T-helper 1 cell treated with Interleukin-12 subunit alpha and Interleukin-12 subunit beta and Interleukin-4 antibody, amounts not matched to agents 30 ng/mL and 1 ng/mL, for 36 hours (primary cell): ENCODE measurements at regions not wholly inside any gene's neighbourhood (a gene's known extent, or its start where the extent isn't known, plus 50 kb on each side); places are given as distances from the start of the nearest gene placed in this dataset.
"Not testable (repeated sequence)": the region's sequence is repeated elsewhere in the genome, so short reads cannot be mapped to it uniquely, and the experiment has no call there.

Experiments used
- intact Hi-C: fragments of 100-400 bp; cut with micrococcal nuclease; formaldehyde crosslinking; loops from one replicate; pipeline ENCODE4 v1.15.1; 2024

GRCh38 chr7:48813472-48813871 is 110.9 kb upstream of the CDC14C start:
- intact Hi-C loops = no loop called here

DNA sequence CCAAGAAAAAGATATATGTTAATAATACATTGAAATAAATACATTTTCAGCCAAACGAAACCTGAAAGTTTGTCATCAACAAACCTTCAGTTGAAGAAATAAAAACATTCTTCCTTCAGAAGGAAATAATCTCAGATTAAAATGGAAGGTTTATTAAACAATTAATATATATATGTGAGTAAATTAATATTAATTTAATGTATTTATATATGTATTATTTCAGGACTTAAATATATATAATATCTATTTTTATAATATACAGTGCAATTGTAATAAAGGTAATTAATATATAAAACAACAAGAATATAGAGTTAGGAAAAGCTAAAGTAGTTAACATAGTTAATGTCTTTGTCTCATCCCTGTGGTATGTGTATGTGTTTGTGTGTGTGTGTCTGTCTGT is 102.2 kb upstream of the CDC14C start:
- intact Hi-C loops = no loop called here

DNA sequence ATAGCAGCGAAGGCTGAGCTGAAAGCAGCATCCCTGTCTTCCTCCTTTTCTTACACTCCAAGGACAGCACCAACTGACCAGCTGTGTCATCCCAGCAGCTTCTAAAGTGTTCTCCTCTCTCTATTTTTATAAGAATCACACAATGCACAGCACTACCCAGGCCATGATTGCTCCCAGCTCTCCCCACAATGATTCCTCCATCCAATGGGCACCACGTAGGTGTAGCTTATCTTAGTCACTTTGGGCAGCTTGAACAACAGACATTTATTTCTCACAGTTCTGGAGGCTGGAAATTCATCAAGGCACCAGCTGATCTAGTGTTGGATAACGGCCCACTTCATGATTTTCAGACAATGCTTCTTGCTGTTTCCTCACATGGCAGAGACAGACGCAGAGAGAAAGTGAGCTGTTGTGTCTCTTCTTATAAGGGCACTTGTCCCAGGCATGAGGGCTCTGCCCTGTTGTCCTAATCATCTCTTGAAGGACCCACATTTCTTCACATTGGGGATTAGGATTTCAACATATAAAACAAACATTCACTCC is 92.0 kb upstream of the CDC14C start:
- intact Hi-C loops = no loop called here

GRCh38 chr7:48837266-48837665 is 87.1 kb upstream of the CDC14C start:
- intact Hi-C loops = no loop called here

DNA sequence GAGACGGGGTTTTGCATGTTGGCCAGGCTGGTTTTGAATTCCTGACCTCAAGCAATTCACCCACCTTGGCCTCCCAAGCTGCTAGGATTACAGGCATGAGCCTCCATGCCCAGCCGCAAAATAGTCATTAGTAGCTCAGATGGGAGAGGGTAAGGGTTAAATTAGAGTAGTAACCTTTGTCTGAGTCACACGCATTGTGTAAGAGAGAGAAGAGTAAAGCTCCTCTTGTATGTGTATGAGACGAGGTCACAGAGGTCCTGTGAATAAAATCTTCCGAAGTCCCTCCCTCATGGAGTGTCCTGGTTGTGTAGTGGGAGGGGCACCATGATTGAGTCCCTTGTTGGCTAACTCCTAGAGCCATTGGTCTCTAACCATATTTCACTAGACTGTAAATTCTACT is 85.2 kb upstream of the CDC14C start:
- intact Hi-C loops = no loop called here

GRCh38 chr7:48841739-48842138 is 82.6 kb upstream of the CDC14C start:
- intact Hi-C loops = no loop called here

- intact Hi-C loops = no loop called here
Observed at GRCh38 chr7:48847917-48848316, 76.4 kb upstream of the CDC14C start.

DNA sequence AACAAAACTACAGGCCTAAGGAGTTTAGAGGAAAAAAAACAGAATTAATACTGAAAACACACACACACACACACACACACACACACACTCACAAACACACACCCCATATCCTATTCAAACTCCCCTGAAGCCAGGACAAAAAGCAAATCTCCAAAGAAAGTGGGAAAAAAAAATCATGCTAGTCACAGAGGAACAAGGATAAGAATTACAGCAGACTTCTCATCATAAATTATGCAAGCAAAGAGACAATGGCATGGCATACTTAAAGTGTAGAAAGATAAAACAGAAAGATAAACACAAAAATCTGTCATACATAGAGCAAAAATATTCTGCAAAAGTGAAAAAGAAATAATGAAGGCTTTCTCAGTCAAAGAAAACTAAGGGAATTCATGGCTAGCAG is 63.9 kb upstream of the CDC14C start:
- intact Hi-C loops = not testable (repeated sequence)

DNA sequence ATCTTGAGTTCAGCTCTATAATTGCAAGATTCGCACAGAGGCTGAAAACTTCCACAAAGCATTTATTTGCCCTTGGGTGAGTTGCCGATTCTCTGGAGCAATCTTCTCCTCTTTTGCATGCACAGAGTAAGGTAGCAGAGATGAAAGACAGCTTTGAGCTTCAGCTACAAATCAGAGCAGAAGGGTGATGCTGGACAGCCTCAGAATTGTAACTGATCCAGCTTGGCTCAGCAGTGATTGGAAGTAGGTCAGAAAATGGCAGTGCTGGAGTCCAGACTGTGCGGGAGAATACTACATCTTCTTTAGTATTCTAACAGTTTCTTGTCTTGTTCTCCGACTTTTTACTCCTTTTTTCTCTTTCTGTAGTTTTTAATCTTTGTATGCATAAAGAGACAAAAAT is 55.4 kb upstream of the CDC14C start:
- intact Hi-C loops = no loop called here

GRCh38 chr7:48872548-48872947 is 51.8 kb upstream of the CDC14C start:
- intact Hi-C loops = no loop called here
